Esophagus muscularis mucosa (tissue), 4 donors: ENCODE measurements at regions not wholly inside any gene's neighbourhood (a gene's known extent, or its start where the extent isn't known, plus 50 kb on each side); places are given as distances from the start of the nearest gene placed in this dataset.

Source experiments
- DNase-seq: peaks from one replicate; pipeline ENCODE4 v3.0.0-alpha.2; 2017; ENCODE audit errors: extremely low spot score
- H3K27ac ChIP-seq, 4 donors: fragments of 200-600 bp; sonication (generic); replicated peaks in 1 of 4; 1 replicate in 3 of 4; 2 replicates in 1 of 4; pipeline ENCODE4 v1.5.1; 2016 to 2019; ENCODE audit warnings: mild to moderate bottlenecking in 1 of 4
- H3K27me3 ChIP-seq, 4 donors: fragments of 200-600 bp; sonication (generic); one replicate each; pipeline versions ENCODE4 v1.5.1 to v1.6.0; 2016 to 2019
- H3K36me3 ChIP-seq, 4 donors: fragments of 200-600 bp; sonication (generic); one replicate each; pipeline ENCODE4 v1.5.1; 2016 to 2019
- H3K4me1 ChIP-seq, 4 donors: fragments of 200-600 bp; sonication (generic); one replicate each; pipeline ENCODE4 v1.5.1; 2016 to 2019
- H3K4me3 ChIP-seq, 4 donors: fragments of 200-600 bp; sonication (generic); 1 replicate in 2 of 4; 2 replicates in 2 of 4; pipeline ENCODE4 v1.5.1; 2016 to 2019; ENCODE audit warnings: mild to moderate bottlenecking in 4 of 4, moderate library complexity in 1 of 4
- H3K9me3 ChIP-seq, 4 donors: fragments of 200-600 bp; sonication (generic); 1 replicate in 3 of 4; 2 replicates in 1 of 4; pipeline ENCODE4 v1.5.1; 2016 to 2019
- CTCF ChIP-seq, 3 experiments: fragments of 200-600 bp in 2 of 3; fragments of 450-650 bp in 1 of 3; sonication (generic) in 2 of 3; IDR thresholded peaks; one replicate each; pipeline ENCODE4 v1.5.1; 2017 to 2019; ENCODE audit warnings: antibody characterized with exemption in 3 of 3, mild to moderate bottlenecking in 2 of 3, moderate library complexity in 1 of 3
- EP300 ChIP-seq: sonication (generic); formaldehyde crosslinking; IDR thresholded peaks from one replicate; pipeline ENCODE4 v1.6.1; 2017; ENCODE audit warnings: antibody characterized with exemption
- POLR2A ChIP-seq: fragments of 450-650 bp; IDR thresholded peaks from one replicate; pipeline ENCODE4 v1.6.1; 2017; ENCODE audit warnings: antibody characterized with exemption, moderate library complexity, mild to moderate bottlenecking, low read depth
- POLR2AphosphoS5 ChIP-seq, 2 donors: sonication (generic); formaldehyde crosslinking; IDR thresholded peaks; one replicate each; pipeline ENCODE4 v1.6.1; 2017; ENCODE audit warnings: antibody characterized with exemption in 2 of 2
- WGBS: methylation state at CpG from one replicate; pipeline ENCODE4 v1.1.5; 2018; 5-methylcytosine and 5-hydroxymethylcytosine counted together
- intact Hi-C: fragments of 100-400 bp; cut with DNase I; formaldehyde crosslinking; loops from one replicate; pipeline ENCODE4 v1.15.1; 2023

- DNase-seq, result no peak
- Histone ChIP-seq H3K27ac (no peak overlapping the region), H3K9me3 (no peaks in the 10 kb centered on the region), H3K4me3 (no peak overlapping the region), H3K4me1 (peaks cover 0 to 13% (median 4%) of the 10 kb centered on the region in 4 donors), H3K36me3 (no peaks in the 10 kb centered on the region), H3K27me3 (no peaks in the 10 kb centered on the region)
- WGBS, result 52% methylated on average over 5 of the region's 5 CpGs
- intact Hi-C loops, result no loop called here
- no peak for TF ChIP-seq EP300
- no peak for TF ChIP-seq CTCF (IDR thresholded peaks at IDR 0.05)
- TF ChIP-seq POLR2A, result no peak
- TF ChIP-seq POLR2AphosphoS5 (IDR thresholded peaks at IDR 0.05), result no peak
Measured at GRCh38 chr2:41896186-41896846, 151.5 kb upstream of the PKDCC start.

GRCh38 chr2:41899189-41899588 is 148.6 kb upstream of the PKDCC start:
- Histone ChIP-seq H3K36me3 (no peaks in the 10 kb centered on the region), H3K9me3 (no peaks in the 10 kb centered on the region), H3K27ac (no peak overlapping the region), H3K4me3 (no peak overlapping the region), H3K27me3 (no peaks in the 10 kb centered on the region), H3K4me1 (peaks cover 0 to 13% (median 4%) of the 10 kb centered on the region in 4 donors)
- DNase-seq, result no peak
- intact Hi-C loops, result no loop called here
- TF ChIP-seq POLR2AphosphoS5 (IDR thresholded peaks at IDR 0.05), result no peak
- TF ChIP-seq CTCF (IDR thresholded peaks at IDR 0.05), result no peak
- TF ChIP-seq POLR2A, result no peak
- TF ChIP-seq EP300, result no peak
- WGBS, result 89% methylated on average over 2 of the region's 2 CpGs

GRCh38 chr2:41900101-41900577 is 147.7 kb upstream of the PKDCC start:
- TF ChIP-seq EP300 (no peak), POLR2AphosphoS5 (IDR thresholded peaks at IDR 0.05) (no peak), POLR2A (no peak), CTCF (IDR thresholded peaks at IDR 0.05) (no peak)
- Histone ChIP-seq H3K36me3 (no peaks in the 10 kb centered on the region), H3K4me3 (no peak overlapping the region), H3K9me3 (no peaks in the 10 kb centered on the region), H3K4me1 (peaks cover 0 to 12% (median 4%) of the 10 kb centered on the region in 4 donors), H3K27ac (no peak overlapping the region), H3K27me3 (no peaks in the 10 kb centered on the region)
- 63% methylated on average over 1 of the region's 1 CpG for WGBS
- intact Hi-C loops, result no loop called here
- DNase-seq, result no peak

GRCh38 chr2:41902897-41903296 is 144.9 kb upstream of the PKDCC start:
- H3K27me3 ChIP-seq, result no peaks in the 10 kb centered on the region
- H3K36me3 ChIP-seq, result no peaks in the 10 kb centered on the region
- no peak overlapping the region for H3K4me3 ChIP-seq
- H3K27ac ChIP-seq, result no peak overlapping the region
- intact Hi-C loops, result no loop called here
- H3K9me3 ChIP-seq, result no peaks in the 10 kb centered on the region
- DNase-seq, result no peak
- no peak for TF ChIP-seq POLR2A
- TF ChIP-seq POLR2AphosphoS5 (IDR thresholded peaks at IDR 0.05), result no peak
- no peak for TF ChIP-seq EP300
- TF ChIP-seq CTCF (IDR thresholded peaks at IDR 0.05), result no peak
- 92% methylated on average over 2 of the region's 2 CpGs for WGBS
- H3K4me1 ChIP-seq, result peaks cover 0 to 6% (median 5%) of the 10 kb centered on the region in 4 donors
